ENCODE measurements at regions not wholly inside any gene's neighbourhood (a gene's known extent, or its start where the extent isn't known, plus 50 kb on each side); places are given as distances from the start of the nearest gene placed in this dataset.

DNA sequence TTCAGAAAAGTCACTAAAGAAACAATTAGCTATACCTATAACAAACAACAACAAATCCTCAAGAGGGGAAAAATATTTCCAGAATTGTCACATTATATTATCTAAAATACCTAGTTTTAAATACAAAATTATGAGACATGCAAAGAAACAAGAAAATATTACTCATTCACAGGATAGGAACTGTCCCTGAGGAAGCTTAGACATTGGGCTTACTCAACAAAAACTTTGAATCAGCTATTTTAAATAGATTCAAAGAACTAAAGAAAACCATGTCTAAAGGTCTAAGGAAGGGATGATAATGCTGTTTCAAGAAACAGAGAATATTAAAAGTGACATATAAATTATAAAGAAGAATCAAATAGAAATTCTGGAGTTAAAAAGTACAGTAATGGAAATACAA lies 131.9 kb upstream of the ZNF516 start:
- CTCF ChIA-PET (ENCODE audit: partially characterized antibody): interaction anchor here (0.6 to 2.6 kb wide), 4 partner anchors 32 to 83 kb away, joined by 3 to 18 read pairs (median 3); no protein-coding TSS in a partner anchor
- no peak for TF ChIP-seq CTBP2 (IDR thresholded peaks at IDR 0.05; ENCODE audit: borderline replicate concordance, insufficient read depth, insufficient read length, low read length)
- TF ChIP-seq SP1 (IDR thresholded peaks at IDR 0.05; ENCODE audit: low read depth, low read length): no peak
- TF ChIP-seq ATF3 (IDR thresholded peaks at IDR 0.05; ENCODE audit: insufficient read depth, low read depth, low read length): no peak
- no peak for TF ChIP-seq BRCA1 (IDR thresholded peaks at IDR 0.05; ENCODE audit: low read depth, low read length)
- no peak for TF ChIP-seq BCL11A (IDR thresholded peaks at IDR 0.05; ENCODE audit: low read depth in 2 of 2, low read length in 2 of 2)
- no peak for TF ChIP-seq NRF1 (IDR thresholded peaks at IDR 0.05; ENCODE audit: low read depth, low read length)
- TF ChIP-seq RBBP5 (IDR thresholded peaks at IDR 0.05; ENCODE audit: borderline replicate concordance, low read depth, low read length): no peak
- no peak for TF ChIP-seq HDAC6 (IDR thresholded peaks at IDR 0.05; ENCODE audit: low read depth, low read length)
- no peak for TF ChIP-seq SIRT6 (IDR thresholded peaks at IDR 0.05; ENCODE audit: low read length)
- no peak for TF ChIP-seq CBX5 (IDR thresholded peaks at IDR 0.05; ENCODE audit: low read depth, low read length)
- no peak for TF ChIP-seq RAD21 (IDR thresholded peaks at IDR 0.05 in 1 of 2, conservative IDR thresholded peaks at IDR 0.05 in 1 of 2; ENCODE audit: low read depth in 2 of 2, low read length in 2 of 2)

More for the DNA sequence above, 131.9 kb upstream of the ZNF516 start:
- no peak overlapping the region for H3K4ac ChIP-seq (replicated peaks; ENCODE audit: insufficient read length, low read depth, low read length)
- H3K27me3 ChIP-seq (replicated peaks in 1 of 4; ENCODE audit: control insufficient read depth in 3 of 4, extremely low read depth in 1 of 4, insufficient read depth in 3 of 4, low read length in 3 of 4): peaks cover 0 to 9% (median 4%) of the 10 kb centered on the region in 4 experiments; a peak in 4 of 7 replicates
- no peaks in the 10 kb centered on the region for H3K79me2 ChIP-seq (ENCODE audit: control insufficient read depth in 1 of 2, insufficient read depth in 2 of 2, low read length in 2 of 2)
- DNase-seq (ENCODE audit: low read depth in 1 of 2, low spot score in 2 of 2) (no peak), FAIRE-seq (no peak)
- no peak overlapping the region for H4K91ac ChIP-seq (replicated peaks; ENCODE audit: insufficient read length, low read length)
- H3K4me1 ChIP-seq (replicated peaks in 1 of 4; ENCODE audit: control insufficient read depth in 3 of 4, insufficient read depth in 4 of 4, low read length in 3 of 4): peaks cover 0 to 3% (median 2%) of the 10 kb centered on the region in 4 experiments; a peak in 6 of 7 replicates
- no peaks in the 10 kb centered on the region for H3K36me3 ChIP-seq (ENCODE audit: control insufficient read depth in 2 of 4, insufficient read depth in 4 of 4, low read length in 3 of 4)
- no peak overlapping the region for H2BK15ac ChIP-seq (ENCODE audit: low read length)
- H3K23ac ChIP-seq (ENCODE audit: insufficient read length): no peak overlapping the region
- no peak overlapping the region for H2BK12ac ChIP-seq (ENCODE audit: low read depth, low read length)
- POLR2A ChIA-PET (ENCODE audit: partially characterized antibody): no interaction called here
- H3K4me3 ChIP-seq (ENCODE audit: extremely low read depth in 1 of 4, insufficient read depth in 2 of 4, low read depth in 3 of 4, low read length in 4 of 4): no peak overlapping the region
- H3K18ac ChIP-seq (ENCODE audit: extremely low read depth, low read length): no peak overlapping the region
- H3K79me1 ChIP-seq (ENCODE audit: low read depth, low read length): no peaks in the 10 kb centered on the region
- no peak overlapping the region for H2BK20ac ChIP-seq (ENCODE audit: low read length)
- no peak overlapping the region for H2BK120ac ChIP-seq (replicated peaks; ENCODE audit: low read depth, low read length)
- H2AFZ ChIP-seq (ENCODE audit: low read length): no peak overlapping the region
- H3K56ac ChIP-seq (replicated peaks; ENCODE audit: insufficient read length, low read depth, low read length): no peak overlapping the region
- H2AK5ac ChIP-seq (ENCODE audit: low read depth, low read length): no peak overlapping the region
- no peak overlapping the region for H3K4me2 ChIP-seq (ENCODE audit: insufficient read depth in 1 of 2, low read depth in 2 of 2, low read length in 2 of 2)
- no peak overlapping the region for H2BK5ac ChIP-seq (ENCODE audit: low read depth, low read length)
- no peaks in the 10 kb centered on the region for H4K20me1 ChIP-seq (replicated peaks in 1 of 2; ENCODE audit: control insufficient read depth in 1 of 2, insufficient read depth in 2 of 2, low read length in 2 of 2)
- no peak overlapping the region for H3K27ac ChIP-seq (ENCODE audit: low read depth, low read length)
- no peaks in the 10 kb centered on the region for H3K9me3 ChIP-seq (ENCODE audit: insufficient read depth in 2 of 2, low read depth in 1 of 2, low read length in 1 of 2)
- H4K5ac ChIP-seq (ENCODE audit: insufficient read length, low read depth, low read length): no peak overlapping the region
- H4K8ac ChIP-seq (ENCODE audit: extremely low read depth, insufficient read depth, low read length): no peak overlapping the region
- no peaks in the 10 kb centered on the region for H3K23me2 ChIP-seq (ENCODE audit: low read depth, low read length)
- H3K14ac ChIP-seq (ENCODE audit: insufficient read length): no peak overlapping the region
- no peak overlapping the region for H3K9ac ChIP-seq (replicated peaks in 1 of 4; ENCODE audit: extremely low read depth in 1 of 4, low read depth in 3 of 4, low read length in 3 of 4)

Measured in H1 (cell line).